Uterus (tissue), 3 donors: ENCODE measurements at regions not wholly inside any gene's neighbourhood (a gene's known extent, or its start where the extent isn't known, plus 50 kb on each side); places are given as distances from the start of the nearest gene placed in this dataset.

Experiments
- DNase-seq, 2 donors: peaks; one replicate each; pipeline ENCODE4 v3.0.0-alpha.2; 2019 to 2020
- H3K27ac ChIP-seq, 2 donors: fragments of 200-600 bp; sonication (generic); 1 replicate in 1 of 2; 2 replicates in 1 of 2; pipeline ENCODE4 v1.5.1; 2016 to 2018
- H3K27me3 ChIP-seq, 2 donors: fragments of 200-600 bp; sonication (generic); one replicate each; pipeline ENCODE4 v1.5.1; 2018 to 2019; ENCODE audit warnings: control low read depth in 1 of 2
- H3K36me3 ChIP-seq, 2 donors: fragments of 200-600 bp; sonication (generic); one replicate each; pipeline ENCODE4 v1.5.1; 2019; ENCODE audit warnings: control low read depth in 1 of 2
- H3K4me1 ChIP-seq, 2 donors: fragments of 200-600 bp; sonication (generic); one replicate each; pipeline ENCODE4 v1.5.1; 2018 to 2019; ENCODE audit warnings: control low read depth in 1 of 2
- H3K4me3 ChIP-seq, 2 donors: fragments of 200-600 bp; sonication (generic); 1 replicate in 1 of 2; 2 replicates in 1 of 2; pipeline ENCODE4 v1.5.1; 2018 to 2019; ENCODE audit warnings: mild to moderate bottlenecking in 1 of 2
- H3K9me3 ChIP-seq, 2 donors: fragments of 200-600 bp; sonication (generic); one replicate each; pipeline ENCODE4 v1.5.1; 2019; ENCODE audit warnings: control low read depth in 1 of 2
- POLR2A ChIP-seq, 2 donors: fragments of 450-650 bp; IDR thresholded peaks; one replicate each; pipeline ENCODE4 v1.6.1; 2016; ENCODE audit warnings: antibody characterized with exemption in 2 of 2, mild to moderate bottlenecking in 1 of 2, moderate library complexity in 1 of 2
- intact Hi-C: fragments of 100-400 bp; cut with DNase I; formaldehyde crosslinking; loops from one replicate; pipeline ENCODE4 v1.15.1; 2023; ENCODE audit warnings: low total_unique reads
- TF ChIP-seq, protein P1 (sequence below), 4 experiments: fragments of 200-600 bp in 2 of 4; fragments of 450-650 bp in 2 of 4; sonication (generic) in 2 of 4; IDR thresholded peaks; one replicate each; pipeline ENCODE4 v1.5.1; 2016 to 2019; ENCODE audit warnings: antibody characterized with exemption in 4 of 4, mild to moderate bottlenecking in 2 of 4, moderate library complexity in 1 of 4
- donor health status: DM: yes; HTN: yes; CAD: no.

DNA sequence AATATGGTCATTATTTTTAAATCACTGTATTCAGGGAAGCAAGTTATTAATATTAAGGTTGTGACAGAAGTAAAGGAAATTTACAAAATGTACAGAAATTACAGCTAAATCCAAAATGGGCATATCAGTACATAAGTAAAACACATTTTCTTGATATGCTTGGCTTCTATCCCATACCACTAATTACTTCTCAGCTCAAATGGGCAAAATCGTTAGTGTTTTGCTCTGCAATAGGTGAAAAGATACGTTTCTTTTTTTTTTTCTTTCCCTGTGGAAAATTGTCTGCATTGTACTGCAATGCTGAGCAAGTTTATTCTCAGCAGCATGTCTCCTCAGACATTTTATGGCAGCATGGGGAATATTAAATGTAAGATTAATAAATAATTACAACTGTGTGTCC, 77.1 kb upstream of the PRMT6 start:
- intact Hi-C loops = no loop called here
- no peaks in the 10 kb centered on the region for H3K36me3 ChIP-seq

DNA sequence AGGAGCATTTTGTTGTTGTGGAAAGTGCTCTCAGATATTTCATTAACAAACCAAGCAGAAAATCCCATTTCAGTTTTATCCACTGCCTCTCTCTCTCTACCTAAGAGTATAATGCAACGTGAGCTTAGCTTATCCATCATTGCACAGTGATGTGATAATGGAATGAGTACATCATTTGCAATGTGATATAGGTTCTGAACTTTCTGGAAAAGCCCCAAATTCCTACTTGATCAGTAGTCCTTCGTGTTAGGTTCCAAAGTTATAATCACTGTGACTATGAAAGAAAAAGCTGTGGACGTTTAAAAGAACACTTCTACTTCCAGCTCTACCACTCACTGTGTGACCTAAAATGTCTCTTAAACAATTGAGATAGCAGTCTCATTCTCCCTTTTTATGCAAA, 76.4 kb upstream of the PRMT6 start:
- TF ChIP-seq POLR2A (IDR thresholded peaks at IDR 0.05) = no peak
- TF ChIP-seq, protein P1, sequence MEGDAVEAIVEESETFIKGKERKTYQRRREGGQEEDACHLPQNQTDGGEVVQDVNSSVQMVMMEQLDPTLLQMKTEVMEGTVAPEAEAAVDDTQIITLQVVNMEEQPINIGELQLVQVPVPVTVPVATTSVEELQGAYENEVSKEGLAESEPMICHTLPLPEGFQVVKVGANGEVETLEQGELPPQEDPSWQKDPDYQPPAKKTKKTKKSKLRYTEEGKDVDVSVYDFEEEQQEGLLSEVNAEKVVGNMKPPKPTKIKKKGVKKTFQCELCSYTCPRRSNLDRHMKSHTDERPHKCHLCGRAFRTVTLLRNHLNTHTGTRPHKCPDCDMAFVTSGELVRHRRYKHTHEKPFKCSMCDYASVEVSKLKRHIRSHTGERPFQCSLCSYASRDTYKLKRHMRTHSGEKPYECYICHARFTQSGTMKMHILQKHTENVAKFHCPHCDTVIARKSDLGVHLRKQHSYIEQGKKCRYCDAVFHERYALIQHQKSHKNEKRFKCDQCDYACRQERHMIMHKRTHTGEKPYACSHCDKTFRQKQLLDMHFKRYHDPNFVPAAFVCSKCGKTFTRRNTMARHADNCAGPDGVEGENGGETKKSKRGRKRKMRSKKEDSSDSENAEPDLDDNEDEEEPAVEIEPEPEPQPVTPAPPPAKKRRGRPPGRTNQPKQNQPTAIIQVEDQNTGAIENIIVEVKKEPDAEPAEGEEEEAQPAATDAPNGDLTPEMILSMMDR (IDR thresholded peaks at IDR 0.05) = no peak
- intact Hi-C loops = no loop called here
- Histone ChIP-seq H3K27me3 (no peaks in the 10 kb centered on the region), H3K9me3 (no peaks in the 10 kb centered on the region), H3K4me3 (no peak overlapping the region), H3K36me3 (no peaks in the 10 kb centered on the region), H3K4me1 (no peaks in the 10 kb centered on the region), H3K27ac (no peak overlapping the region)
- DNase-seq = no peak

More for the DNA sequence above, 77.1 kb upstream of the PRMT6 start:
- TF ChIP-seq, protein P1 (IDR thresholded peaks at IDR 0.05) = no peak
- TF ChIP-seq POLR2A (IDR thresholded peaks at IDR 0.05) = no peak
- H3K9me3 ChIP-seq = no peaks in the 10 kb centered on the region
- no peak overlapping the region for H3K4me3 ChIP-seq
- H3K27ac ChIP-seq = no peak overlapping the region
- no peaks in the 10 kb centered on the region for H3K27me3 ChIP-seq
- H3K4me1 ChIP-seq = no peaks in the 10 kb centered on the region
- DNase-seq = no peak

DNA sequence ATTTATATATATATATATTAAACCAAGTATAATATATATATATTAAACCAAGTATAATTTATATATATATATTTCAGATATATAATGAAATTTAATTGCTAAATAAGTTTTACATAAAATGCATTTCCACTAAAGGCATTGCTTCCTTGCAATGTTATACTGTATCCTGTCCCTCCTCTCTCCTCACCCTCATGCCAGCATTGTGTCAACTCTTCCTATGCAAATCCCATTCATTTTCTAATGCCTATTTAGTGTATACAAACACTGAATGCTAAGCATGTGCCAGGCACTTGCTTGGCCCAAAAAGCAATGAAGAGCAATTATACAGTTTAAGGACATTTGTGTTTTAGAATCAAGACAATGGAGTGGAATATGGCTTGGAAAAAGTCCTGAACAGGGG, 71.7 kb upstream of the PRMT6 start:
- Histone ChIP-seq H3K4me3 (no peak overlapping the region), H3K4me1 (no peaks in the 10 kb centered on the region), H3K27ac (no peak overlapping the region), H3K9me3 (no peaks in the 10 kb centered on the region), H3K27me3 (no peaks in the 10 kb centered on the region), H3K36me3 (no peaks in the 10 kb centered on the region)
- no peak for DNase-seq
- intact Hi-C loops = no loop called here
- no peak for TF ChIP-seq POLR2A (IDR thresholded peaks at IDR 0.05)
- TF ChIP-seq, protein P1 (IDR thresholded peaks at IDR 0.05) = no peak

DNA sequence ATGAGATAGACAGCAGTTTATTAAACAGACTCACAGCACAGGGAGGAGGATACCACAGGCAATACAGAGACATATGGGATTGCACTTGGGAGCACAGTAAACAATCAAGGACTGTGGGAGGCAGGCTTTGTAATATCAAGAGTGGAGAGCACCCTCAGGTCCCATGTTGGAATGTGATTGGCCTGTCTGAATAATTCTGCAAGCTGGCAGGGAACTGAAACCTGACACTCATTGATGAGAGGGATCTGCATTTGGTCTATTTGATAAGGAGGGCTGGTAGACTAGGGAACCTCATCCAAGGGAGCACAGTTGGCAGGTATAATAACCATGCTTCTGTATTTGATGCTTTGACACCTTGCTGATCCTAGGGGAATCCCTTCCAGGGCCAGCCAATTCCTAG, 69.9 kb upstream of the PRMT6 start:
- Histone ChIP-seq H3K4me3 (no peak overlapping the region), H3K36me3 (no peaks in the 10 kb centered on the region), H3K27ac (no peak overlapping the region), H3K4me1 (no peaks in the 10 kb centered on the region), H3K9me3 (no peaks in the 10 kb centered on the region), H3K27me3 (no peaks in the 10 kb centered on the region)
- intact Hi-C loops = no loop called here
- no peak for DNase-seq
- TF ChIP-seq, protein P1 (IDR thresholded peaks at IDR 0.05) = no peak
- no peak for TF ChIP-seq POLR2A (IDR thresholded peaks at IDR 0.05)

DNA sequence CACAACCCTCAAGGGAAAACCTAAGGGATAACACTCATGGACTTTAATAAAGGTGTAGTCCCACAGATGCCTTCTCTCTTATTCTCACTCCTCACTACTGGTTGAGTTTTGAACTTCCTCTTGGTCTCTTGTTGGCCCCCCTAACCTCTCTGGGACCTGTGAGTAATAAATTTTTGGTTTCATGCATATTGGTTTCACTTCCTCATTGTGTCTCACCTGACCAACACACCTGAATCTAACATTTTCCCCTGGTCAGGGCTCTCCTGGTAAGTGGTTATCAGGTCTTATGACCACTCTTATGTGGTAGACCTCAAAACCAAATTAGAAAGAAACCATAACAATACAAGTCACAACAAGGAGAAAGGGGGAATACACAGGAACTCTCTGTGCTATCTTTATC, 60.5 kb upstream of the PRMT6 start:
- H3K27ac ChIP-seq = no peak overlapping the region
- H3K9me3 ChIP-seq = no peaks in the 10 kb centered on the region
- DNase-seq = no peak
- H3K4me1 ChIP-seq = no peaks in the 10 kb centered on the region
- TF ChIP-seq, protein P1 (IDR thresholded peaks at IDR 0.05) = no peak
- TF ChIP-seq POLR2A (IDR thresholded peaks at IDR 0.05) = no peak
- intact Hi-C loops = no loop called here
- no peak overlapping the region for H3K4me3 ChIP-seq
- no peaks in the 10 kb centered on the region for H3K27me3 ChIP-seq
- H3K36me3 ChIP-seq = no peaks in the 10 kb centered on the region
